ENCODE measurements at regions not wholly inside any gene's neighbourhood (a gene's known extent, or its start where the extent isn't known, plus 50 kb on each side); places are given as distances from the start of the nearest gene placed in this dataset.

DNA sequence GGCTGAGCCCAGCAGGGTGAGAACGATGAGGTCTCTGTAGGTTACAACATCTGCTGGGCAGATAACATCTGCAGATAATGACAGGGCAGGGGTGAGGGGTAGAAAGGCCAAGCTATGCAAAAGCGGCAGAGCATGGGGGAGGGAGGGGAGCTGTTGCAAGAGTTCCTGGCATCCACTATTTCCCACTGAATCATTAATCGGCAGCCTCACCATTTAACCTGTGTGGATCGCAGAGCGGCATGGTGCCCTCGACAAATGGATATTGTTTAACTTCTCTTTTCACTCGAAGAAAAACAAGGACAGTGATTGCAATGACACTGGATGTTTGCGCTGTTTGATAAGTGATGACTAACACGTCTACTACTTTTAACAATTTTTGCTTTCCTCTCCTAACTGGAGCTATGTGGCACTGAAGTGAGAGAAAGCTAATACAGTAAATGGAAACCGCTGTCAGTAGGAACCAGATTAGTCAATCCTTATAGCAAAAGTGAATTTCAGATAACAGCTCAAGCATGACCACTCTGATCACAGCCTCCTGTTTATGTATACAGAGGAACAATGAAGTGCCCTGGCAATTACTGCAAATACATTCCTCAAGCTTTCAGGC, 381.5 kb downstream of the TFAP2A start:
- H2BK12ac ChIP-seq (ENCODE audit: low read length): no peak overlapping the region
- H3K9me3 ChIP-seq (ENCODE audit: insufficient read depth, low read depth, low read length): no peaks in the 10 kb centered on the region
- H2BK5ac ChIP-seq (ENCODE audit: low read depth, low read length, poor library complexity): no peak overlapping the region
- no peak overlapping the region for H2AK5ac ChIP-seq (ENCODE audit: low read length)
- no peaks in the 10 kb centered on the region for H3K27me3 ChIP-seq (ENCODE audit: insufficient read depth, low read length)
- H3K36me3 ChIP-seq (ENCODE audit: control insufficient read depth in 1 of 2, insufficient read depth in 2 of 2, low read length in 2 of 2): no peaks in the 10 kb centered on the region
- no peak overlapping the region for H4K8ac ChIP-seq (ENCODE audit: low read depth, low read length)
- no peaks in the 10 kb centered on the region for H3K79me2 ChIP-seq (ENCODE audit: control insufficient read depth, insufficient read depth, low read length, poor library complexity)
- H3K18ac ChIP-seq (ENCODE audit: low read length): no peak overlapping the region
- no peak overlapping the region for H3K4me3 ChIP-seq (ENCODE audit: low read depth, low read length)
- H3K9ac ChIP-seq (ENCODE audit: low read length): no peak overlapping the region
- no peak overlapping the region for H4K91ac ChIP-seq (ENCODE audit: low read depth, low read length)
- no peak overlapping the region for H3K4ac ChIP-seq (ENCODE audit: low read depth, low read length)
- peaks cover 4% of the 10 kb centered on the region in 2 experiments for H3K4me1 ChIP-seq (ENCODE audit: control insufficient read depth in 1 of 2, insufficient read depth in 2 of 2, low read length in 2 of 2)
- no CpG with 5 or more reads among the region's 10 CpGs for WGBS (ENCODE audit: extremely low coverage, insufficient coverage, insufficient read length)
- H2AFZ ChIP-seq (ENCODE audit: insufficient read depth, low read length, poor library complexity): no peak overlapping the region
- no peak overlapping the region for H2BK120ac ChIP-seq (ENCODE audit: insufficient read depth, low read length, poor library complexity)
- no peak overlapping the region for H3K14ac ChIP-seq (ENCODE audit: low read length)
- H3K23ac ChIP-seq (ENCODE audit: low read length): no peak overlapping the region
- no peaks in the 10 kb centered on the region for H3K79me1 ChIP-seq (ENCODE audit: low read length)
- H4K12ac ChIP-seq (ENCODE audit: low read depth, low read length): no peak overlapping the region
- peak; percentile 81 to 82 for DNase-seq
- H3K4me2 ChIP-seq (ENCODE audit: low read length): peak overlapping the region; percentile 30
- H3K27ac ChIP-seq (ENCODE audit: low read depth, low read length): no peak overlapping the region

DNA sequence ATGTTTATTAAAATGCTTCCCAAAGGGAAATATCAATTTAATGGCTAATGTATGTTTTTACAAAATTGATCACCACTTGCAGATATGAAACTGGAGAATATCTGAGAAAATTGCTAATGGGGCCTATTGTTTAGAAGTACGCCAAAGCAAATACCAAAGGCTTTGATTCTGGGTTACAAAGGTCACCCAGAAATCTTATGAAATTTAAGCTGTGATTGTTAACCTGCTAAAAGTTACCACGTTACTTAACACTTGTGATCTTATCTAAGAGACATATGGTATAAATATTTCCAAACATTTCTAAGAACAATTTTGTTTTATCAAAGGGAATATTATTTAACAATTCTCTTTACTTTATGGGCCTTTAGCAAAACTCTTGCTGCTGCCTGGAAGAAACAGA, 383.3 kb downstream of the TFAP2A start:
- no peak overlapping the region for H2AFZ ChIP-seq (ENCODE audit: insufficient read depth, low read length, poor library complexity)
- no peak overlapping the region for H2BK5ac ChIP-seq (ENCODE audit: low read depth, low read length, poor library complexity)
- peaks cover 4% of the 10 kb centered on the region in 2 experiments for H3K4me1 ChIP-seq (ENCODE audit: control insufficient read depth in 1 of 2, insufficient read depth in 2 of 2, low read length in 2 of 2)
- H3K9ac ChIP-seq (ENCODE audit: low read length): no peak overlapping the region
- peak in 1 of 2 donors; percentile 33 for DNase-seq
- no peaks in the 10 kb centered on the region for H3K79me2 ChIP-seq (ENCODE audit: control insufficient read depth, insufficient read depth, low read length, poor library complexity)
- no peak overlapping the region for H3K4me2 ChIP-seq (ENCODE audit: low read length)
- H4K8ac ChIP-seq (ENCODE audit: low read depth, low read length): no peak overlapping the region
- H3K18ac ChIP-seq (ENCODE audit: low read length): no peak overlapping the region
- no peaks in the 10 kb centered on the region for H3K9me3 ChIP-seq (ENCODE audit: insufficient read depth, low read depth, low read length)
- no peak overlapping the region for H3K4ac ChIP-seq (ENCODE audit: low read depth, low read length)
- no peak overlapping the region for H3K14ac ChIP-seq (ENCODE audit: low read length)
- no peak overlapping the region for H3K27ac ChIP-seq (ENCODE audit: low read depth, low read length)
- H2BK12ac ChIP-seq (ENCODE audit: low read length): no peak overlapping the region
- no peaks in the 10 kb centered on the region for H3K36me3 ChIP-seq (ENCODE audit: control insufficient read depth in 1 of 2, insufficient read depth in 2 of 2, low read length in 2 of 2)
- no peak overlapping the region for H4K12ac ChIP-seq (ENCODE audit: low read depth, low read length)
- no peak overlapping the region for H3K4me3 ChIP-seq (ENCODE audit: low read depth, low read length)
- no peak overlapping the region for H3K23ac ChIP-seq (ENCODE audit: low read length)
- no peaks in the 10 kb centered on the region for H3K27me3 ChIP-seq (ENCODE audit: insufficient read depth, low read length)
- H3K79me1 ChIP-seq (ENCODE audit: low read length): no peaks in the 10 kb centered on the region
- no peak overlapping the region for H4K91ac ChIP-seq (ENCODE audit: low read depth, low read length)
- H2AK5ac ChIP-seq (ENCODE audit: low read length): no peak overlapping the region
- no peak overlapping the region for H2BK120ac ChIP-seq (ENCODE audit: insufficient read depth, low read length, poor library complexity)
- WGBS (ENCODE audit: extremely low coverage, insufficient coverage, insufficient read length): no CpG with 5 or more reads among the region's 2 CpGs

DNA sequence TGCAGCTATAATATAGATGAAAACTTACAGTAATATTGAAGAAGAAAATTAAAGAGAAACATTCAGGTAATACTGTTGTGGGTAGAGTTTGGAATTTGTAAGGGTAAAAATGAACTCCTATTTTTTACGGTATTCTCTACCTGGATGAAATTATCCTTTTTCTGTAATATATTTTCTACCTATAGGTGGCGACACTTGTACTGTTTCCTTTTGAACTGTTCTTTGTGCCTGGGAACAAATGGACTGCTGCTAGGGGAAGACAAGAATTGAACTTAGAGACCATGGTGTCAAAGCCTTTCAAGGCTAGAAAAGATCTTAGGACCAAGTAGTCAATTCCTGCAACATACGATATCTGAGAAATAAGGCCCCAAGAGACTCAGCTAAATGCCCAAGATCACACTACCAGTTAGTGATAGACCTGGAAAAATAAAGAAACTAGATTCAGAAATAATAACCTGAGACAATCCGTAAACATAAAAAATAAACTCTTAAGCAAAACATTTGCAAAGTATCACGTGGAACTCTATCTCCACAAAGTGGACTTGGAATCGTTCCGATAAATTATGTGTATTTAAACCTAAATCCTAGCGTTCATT, 383.8 kb downstream of the TFAP2A start:
- no peaks in the 10 kb centered on the region for H3K79me1 ChIP-seq (ENCODE audit: low read length)
- WGBS (ENCODE audit: extremely low coverage, insufficient coverage, insufficient read length): no CpG with 5 or more reads among the region's 8 CpGs
- peak in 1 of 2 donors; percentile 89 for DNase-seq

DNA sequence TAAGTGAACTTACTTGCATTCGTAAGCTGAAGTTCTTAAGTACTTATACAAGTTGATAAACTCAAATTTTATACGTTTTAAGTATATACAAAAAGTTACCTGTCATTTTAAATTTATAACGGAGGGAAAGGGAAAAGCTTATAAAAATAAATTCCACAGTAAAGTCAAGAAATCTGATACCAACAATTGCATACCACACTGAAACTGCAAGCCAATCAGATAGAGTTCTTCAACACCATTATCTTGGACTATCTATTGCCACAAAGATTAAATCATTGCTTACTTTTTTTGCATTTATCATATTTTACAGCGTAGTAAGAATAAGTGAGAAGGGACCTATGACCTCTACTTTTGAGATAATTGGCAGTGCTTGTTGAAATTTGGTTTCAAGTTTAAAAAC, 386.7 kb downstream of the TFAP2A start:
- Histone ChIP-seq H2BK12ac (ENCODE audit: low read length) (no peak overlapping the region), H4K8ac (ENCODE audit: low read depth, low read length) (no peak overlapping the region), H3K79me2 (ENCODE audit: control insufficient read depth, insufficient read depth, low read length, poor library complexity) (no peaks in the 10 kb centered on the region), H3K9ac (ENCODE audit: low read length) (no peak overlapping the region), H4K91ac (ENCODE audit: low read depth, low read length) (no peak overlapping the region), H3K14ac (ENCODE audit: low read length) (no peak overlapping the region), H3K23ac (ENCODE audit: low read length) (no peak overlapping the region), H3K36me3 (ENCODE audit: control insufficient read depth in 1 of 2, insufficient read depth in 2 of 2, low read length in 2 of 2) (no peaks in the 10 kb centered on the region), H3K4me2 (ENCODE audit: low read length) (no peak overlapping the region), H4K12ac (ENCODE audit: low read depth, low read length) (no peak overlapping the region), H3K27ac (ENCODE audit: low read depth, low read length) (no peak overlapping the region), H3K4me1 (ENCODE audit: control insufficient read depth in 1 of 2, insufficient read depth in 2 of 2, low read length in 2 of 2) (peaks cover 3% of the 10 kb centered on the region in 2 experiments), H2AK5ac (ENCODE audit: low read length) (no peak overlapping the region), H3K4ac (ENCODE audit: low read depth, low read length) (no peak overlapping the region), H3K4me3 (ENCODE audit: low read depth, low read length) (no peak overlapping the region), H3K27me3 (ENCODE audit: insufficient read depth, low read length) (no peaks in the 10 kb centered on the region), H2BK120ac (ENCODE audit: insufficient read depth, low read length, poor library complexity) (no peak overlapping the region), H2AFZ (ENCODE audit: insufficient read depth, low read length, poor library complexity) (no peak overlapping the region), H2BK5ac (ENCODE audit: low read depth, low read length, poor library complexity) (no peak overlapping the region), H3K9me3 (ENCODE audit: insufficient read depth, low read depth, low read length) (no peaks in the 10 kb centered on the region), H3K79me1 (ENCODE audit: low read length) (no peaks in the 10 kb centered on the region), H3K18ac (ENCODE audit: low read length) (no peak overlapping the region)
- no CpG with 5 or more reads among the region's 4 CpGs for WGBS (ENCODE audit: extremely low coverage, insufficient coverage, insufficient read length)
- no peak for DNase-seq

More for the DNA sequence above, 383.8 kb downstream of the TFAP2A start:
- no peak overlapping the region for H3K4ac ChIP-seq (ENCODE audit: low read depth, low read length)
- no peak overlapping the region for H2BK5ac ChIP-seq (ENCODE audit: low read depth, low read length, poor library complexity)
- peaks cover 4% of the 10 kb centered on the region in 2 experiments for H3K4me1 ChIP-seq (ENCODE audit: control insufficient read depth in 1 of 2, insufficient read depth in 2 of 2, low read length in 2 of 2)
- no peak overlapping the region for H2BK12ac ChIP-seq (ENCODE audit: low read length)
- no peak overlapping the region for H2AFZ ChIP-seq (ENCODE audit: insufficient read depth, low read length, poor library complexity)
- H3K9ac ChIP-seq (ENCODE audit: low read length): no peak overlapping the region
- no peak overlapping the region for H3K14ac ChIP-seq (ENCODE audit: low read length)
- H3K18ac ChIP-seq (ENCODE audit: low read length): no peak overlapping the region
- no peak overlapping the region for H3K27ac ChIP-seq (ENCODE audit: low read depth, low read length)
- no peaks in the 10 kb centered on the region for H3K36me3 ChIP-seq (ENCODE audit: control insufficient read depth in 1 of 2, insufficient read depth in 2 of 2, low read length in 2 of 2)
- H3K79me2 ChIP-seq (ENCODE audit: control insufficient read depth, insufficient read depth, low read length, poor library complexity): no peaks in the 10 kb centered on the region
- no peaks in the 10 kb centered on the region for H3K27me3 ChIP-seq (ENCODE audit: insufficient read depth, low read length)
- no peak overlapping the region for H2AK5ac ChIP-seq (ENCODE audit: low read length)
- no peak overlapping the region for H3K4me3 ChIP-seq (ENCODE audit: low read depth, low read length)
- no peaks in the 10 kb centered on the region for H3K9me3 ChIP-seq (ENCODE audit: insufficient read depth, low read depth, low read length)
- no peak overlapping the region for H4K12ac ChIP-seq (ENCODE audit: low read depth, low read length)
- H4K8ac ChIP-seq (ENCODE audit: low read depth, low read length): no peak overlapping the region
- H2BK120ac ChIP-seq (ENCODE audit: insufficient read depth, low read length, poor library complexity): no peak overlapping the region
- no peak overlapping the region for H3K4me2 ChIP-seq (ENCODE audit: low read length)
- H3K23ac ChIP-seq (ENCODE audit: low read length): no peak overlapping the region
- no peak overlapping the region for H4K91ac ChIP-seq (ENCODE audit: low read depth, low read length)
